ENCODE measurements at regions not wholly inside any gene's neighbourhood (a gene's known extent, or its start where the extent isn't known, plus 50 kb on each side); places are given as distances from the start of the nearest gene placed in this dataset.

GRCh38 chr3:159773706-159774105 lies 214.9 kb upstream of the IL12A start:
- Histone ChIP-seq H4K20me1 (ENCODE audit: insufficient read depth) (no peaks in the 10 kb centered on the region), H3K79me2 (ENCODE audit: insufficient read depth, low read depth) (no peaks in the 10 kb centered on the region), H3K27ac (no peak overlapping the region), H3K4me2 (no peak overlapping the region), H3K27me3 (ENCODE audit: insufficient read depth, low read depth) (no peaks in the 10 kb centered on the region), H3K9ac (no peak overlapping the region), H3K4me3 (IDR thresholded peaks at IDR 0.05; ENCODE audit: insufficient read depth, low read depth, low read length) (no peak overlapping the region), H3K36me3 (ENCODE audit: insufficient read depth) (no peaks in the 10 kb centered on the region), H2AFZ (ENCODE audit: low read depth) (no peak overlapping the region), H3K4me1 (ENCODE audit: low read depth, poor library complexity, severe bottlenecking) (no peaks in the 10 kb centered on the region)
- TF ChIP-seq CTCF (conservative IDR thresholded peaks at IDR 0.05; ENCODE audit: low read depth, low read length) = no peak

GRCh38 chr3:159775372-159775961 lies 213.2 kb upstream of the IL12A start:
- Histone ChIP-seq H3K4me3 (IDR thresholded peaks at IDR 0.05; ENCODE audit: insufficient read depth, low read depth, low read length) (no peak overlapping the region), H3K9ac (no peak overlapping the region), H3K4me2 (no peak overlapping the region), H3K27me3 (ENCODE audit: insufficient read depth, low read depth) (no peaks in the 10 kb centered on the region), H4K20me1 (ENCODE audit: insufficient read depth) (no peaks in the 10 kb centered on the region), H3K27ac (no peak overlapping the region), H3K79me2 (ENCODE audit: insufficient read depth, low read depth) (no peaks in the 10 kb centered on the region), H3K36me3 (ENCODE audit: insufficient read depth) (no peaks in the 10 kb centered on the region), H3K4me1 (ENCODE audit: low read depth, poor library complexity, severe bottlenecking) (no peaks in the 10 kb centered on the region), H2AFZ (ENCODE audit: low read depth) (no peak overlapping the region)
- no peak for TF ChIP-seq CTCF (conservative IDR thresholded peaks at IDR 0.05; ENCODE audit: low read depth, low read length)

GRCh38 chr3:159776779-159777178 lies 211.9 kb upstream of the IL12A start:
- Histone ChIP-seq H3K4me1 (ENCODE audit: low read depth, poor library complexity, severe bottlenecking) (no peaks in the 10 kb centered on the region), H3K36me3 (ENCODE audit: insufficient read depth) (no peaks in the 10 kb centered on the region), H3K27ac (no peak overlapping the region), H3K27me3 (ENCODE audit: insufficient read depth, low read depth) (no peaks in the 10 kb centered on the region), H3K4me3 (IDR thresholded peaks at IDR 0.05; ENCODE audit: insufficient read depth, low read depth, low read length) (no peak overlapping the region), H3K4me2 (no peak overlapping the region), H2AFZ (ENCODE audit: low read depth) (no peak overlapping the region), H3K79me2 (ENCODE audit: insufficient read depth, low read depth) (no peaks in the 10 kb centered on the region), H4K20me1 (ENCODE audit: insufficient read depth) (no peaks in the 10 kb centered on the region), H3K9ac (no peak overlapping the region)
- TF ChIP-seq CTCF (conservative IDR thresholded peaks at IDR 0.05; ENCODE audit: low read depth, low read length) = no peak

GRCh38 chr3:159779883-159780282 lies 208.8 kb upstream of the IL12A start:
- no peak overlapping the region for H2AFZ ChIP-seq (ENCODE audit: low read depth)
- no peak for TF ChIP-seq CTCF (conservative IDR thresholded peaks at IDR 0.05; ENCODE audit: low read depth, low read length)
- no peaks in the 10 kb centered on the region for H3K36me3 ChIP-seq (ENCODE audit: insufficient read depth)
- no peaks in the 10 kb centered on the region for H4K20me1 ChIP-seq (ENCODE audit: insufficient read depth)
- H3K27me3 ChIP-seq (ENCODE audit: insufficient read depth, low read depth) = no peaks in the 10 kb centered on the region; the same call in 1 of the 2 replicates
- peaks cover 17% of the 10 kb centered on the region for H3K4me1 ChIP-seq (ENCODE audit: low read depth, poor library complexity, severe bottlenecking)
- no peak overlapping the region for H3K9ac ChIP-seq
- no peaks in the 10 kb centered on the region for H3K79me2 ChIP-seq (ENCODE audit: insufficient read depth, low read depth)
- no peak overlapping the region for H3K4me3 ChIP-seq (IDR thresholded peaks at IDR 0.05; ENCODE audit: insufficient read depth, low read depth, low read length)
- no peak overlapping the region for H3K4me2 ChIP-seq
- no peak overlapping the region for H3K27ac ChIP-seq

Measured in KMS-11 (cell line).